ENCODE measurements at regions not wholly inside any gene's neighbourhood (a gene's known extent, or its start where the extent isn't known, plus 50 kb on each side); places are given as distances from the start of the nearest gene placed in this dataset.
"Not testable (repeated sequence)": the region's sequence is repeated elsewhere in the genome, so short reads cannot be mapped to it uniquely, and the experiment has no call there.

GRCh38 chr21:8194042-8194441, 2327.3 kb upstream of the TPTE start:
- not testable (repeated sequence) for H3K27ac ChIP-seq

GRCh38 chr21:8197377-8198027, 2323.9 kb upstream of the TPTE start:
- not testable (repeated sequence) for H3K27ac ChIP-seq

DNA sequence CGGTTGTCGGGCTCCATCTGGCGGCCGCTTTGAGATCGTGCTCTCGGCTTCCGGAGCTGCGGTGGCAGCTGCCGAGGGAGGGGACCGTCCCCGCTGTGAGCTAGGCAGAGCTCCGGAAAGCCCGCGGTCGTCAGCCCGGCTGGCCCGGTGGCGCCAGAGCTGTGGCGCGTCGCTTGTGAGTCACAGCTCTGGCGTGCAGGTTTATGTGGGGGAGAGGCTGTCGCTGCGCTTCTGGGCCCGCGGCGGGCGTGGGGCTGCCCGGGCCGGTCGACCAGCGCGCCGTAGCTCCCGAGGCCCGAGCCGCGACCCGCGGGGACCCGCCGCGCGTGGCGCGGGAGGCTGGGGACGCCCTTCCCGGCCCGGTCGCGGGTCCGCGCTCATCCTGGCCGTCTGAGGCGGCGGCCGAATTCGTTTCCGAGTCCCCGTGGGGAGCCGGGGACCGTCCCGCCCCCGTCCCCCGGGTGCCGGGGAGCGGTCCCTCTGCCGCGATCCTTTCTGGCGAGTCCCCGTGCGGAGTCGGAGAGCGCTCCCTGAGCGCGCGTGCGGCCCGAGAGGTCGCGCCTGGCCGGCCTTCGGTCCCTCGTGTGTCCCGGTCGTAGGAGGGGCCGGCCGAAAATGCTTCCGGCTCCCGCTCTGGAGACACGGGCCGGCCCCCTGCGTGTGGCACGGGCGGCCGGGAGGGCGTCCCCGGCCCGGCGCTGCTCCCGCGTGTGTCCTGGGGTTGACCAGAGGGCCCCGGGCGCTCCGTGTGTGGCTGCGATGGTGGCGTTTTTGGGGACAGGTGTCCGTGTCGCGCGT, 2316.1 kb upstream of the TPTE start:
- not testable (repeated sequence) for H3K27ac ChIP-seq

- H3K27ac ChIP-seq = not testable (repeated sequence)
These were observed 2315.5 kb upstream of the TPTE start for GRCh38 chr21:8205892-8206188.

DNA sequence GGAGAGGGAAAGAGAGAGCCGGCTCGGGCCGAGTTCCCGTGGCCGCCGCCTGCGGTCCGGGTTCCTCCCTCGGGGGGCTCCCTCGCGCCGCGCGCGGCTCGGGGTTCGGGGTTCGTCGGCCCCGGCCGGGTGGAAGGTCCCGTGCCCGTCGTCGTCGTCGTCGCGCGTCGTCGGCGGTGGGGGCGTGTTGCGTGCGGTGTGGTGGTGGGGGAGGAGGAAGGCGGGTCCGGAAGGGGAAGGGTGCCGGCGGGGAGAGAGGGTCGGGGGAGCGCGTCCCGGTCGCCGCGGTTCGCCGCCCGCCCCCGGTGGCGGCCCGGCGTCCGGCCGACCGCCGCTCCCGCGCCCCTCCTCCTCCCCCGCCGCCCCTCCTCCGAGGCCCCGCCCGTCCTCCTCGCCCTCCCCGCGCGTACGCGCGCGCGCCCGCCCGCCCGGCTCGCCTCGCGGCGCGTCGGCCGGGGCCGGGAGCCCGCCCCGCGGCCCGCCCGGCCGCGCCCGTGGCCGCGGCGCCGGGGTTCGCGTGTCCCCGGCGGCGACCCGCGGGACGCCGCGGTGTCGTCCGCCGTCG, 2308.3 kb upstream of the TPTE start:
- not testable (repeated sequence) for H3K27ac ChIP-seq

GRCh38 chr21:8214539-8214938, 2306.8 kb upstream of the TPTE start:
- not testable (repeated sequence) for H3K27ac ChIP-seq

- H3K27ac ChIP-seq = peak overlapping the region; percentile 12; the same call in 1 of the 2 replicates
These were observed 2291.8 kb upstream of the TPTE start for GRCh38 chr21:8229366-8230150.

GRCh38 chr21:8231252-8231651, 2290.1 kb upstream of the TPTE start:
- not testable (repeated sequence) for H3K27ac ChIP-seq

DNA sequence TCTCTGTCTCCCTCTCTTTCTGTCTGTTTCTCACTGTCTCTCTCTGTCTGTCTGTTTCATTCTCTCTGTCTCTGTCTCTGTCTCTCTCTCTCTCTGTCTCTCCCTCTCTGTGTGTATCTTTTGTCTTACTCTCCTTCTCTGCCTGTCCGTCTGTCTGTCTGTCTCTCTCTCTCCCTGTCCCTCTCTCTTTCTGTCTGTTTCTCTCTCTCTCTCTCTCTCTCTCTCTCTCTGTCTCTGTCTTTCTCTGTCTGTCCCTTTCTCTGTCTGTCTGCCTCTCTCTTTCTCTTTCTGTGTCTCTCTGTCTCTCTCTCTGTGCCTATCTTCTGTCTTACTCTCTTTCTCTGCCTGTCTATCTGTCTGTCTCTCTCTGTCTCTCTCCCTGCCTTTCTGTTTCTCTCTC, 2288.4 kb upstream of the TPTE start:
- H3K27ac ChIP-seq = not testable (repeated sequence)

DNA sequence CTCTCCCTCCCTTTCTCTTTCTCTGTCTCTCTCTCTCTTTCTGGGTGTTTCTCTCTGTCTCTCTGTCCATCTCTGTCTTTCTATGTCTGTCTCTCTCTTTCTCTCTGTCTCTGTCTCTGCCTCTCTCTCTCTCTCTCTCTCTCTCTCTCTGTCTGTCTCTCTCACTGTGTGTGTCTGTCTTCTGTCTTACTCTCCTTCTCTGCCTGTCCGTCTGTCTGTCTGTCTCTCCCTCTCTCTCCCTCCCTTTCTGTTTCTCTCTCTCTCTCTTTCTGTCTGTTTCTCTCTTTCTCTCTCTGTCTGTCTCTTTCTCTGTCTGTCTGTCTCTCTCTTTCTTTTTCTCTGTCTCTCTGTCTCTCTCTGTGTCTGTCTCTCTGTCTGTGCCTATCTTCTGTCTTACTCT, 2287.3 kb upstream of the TPTE start:
- not testable (repeated sequence) for H3K27ac ChIP-seq

GRCh38 chr21:8244723-8245641, 2276.4 kb upstream of the TPTE start:
- H3K27ac ChIP-seq = not testable (repeated sequence)

DNA sequence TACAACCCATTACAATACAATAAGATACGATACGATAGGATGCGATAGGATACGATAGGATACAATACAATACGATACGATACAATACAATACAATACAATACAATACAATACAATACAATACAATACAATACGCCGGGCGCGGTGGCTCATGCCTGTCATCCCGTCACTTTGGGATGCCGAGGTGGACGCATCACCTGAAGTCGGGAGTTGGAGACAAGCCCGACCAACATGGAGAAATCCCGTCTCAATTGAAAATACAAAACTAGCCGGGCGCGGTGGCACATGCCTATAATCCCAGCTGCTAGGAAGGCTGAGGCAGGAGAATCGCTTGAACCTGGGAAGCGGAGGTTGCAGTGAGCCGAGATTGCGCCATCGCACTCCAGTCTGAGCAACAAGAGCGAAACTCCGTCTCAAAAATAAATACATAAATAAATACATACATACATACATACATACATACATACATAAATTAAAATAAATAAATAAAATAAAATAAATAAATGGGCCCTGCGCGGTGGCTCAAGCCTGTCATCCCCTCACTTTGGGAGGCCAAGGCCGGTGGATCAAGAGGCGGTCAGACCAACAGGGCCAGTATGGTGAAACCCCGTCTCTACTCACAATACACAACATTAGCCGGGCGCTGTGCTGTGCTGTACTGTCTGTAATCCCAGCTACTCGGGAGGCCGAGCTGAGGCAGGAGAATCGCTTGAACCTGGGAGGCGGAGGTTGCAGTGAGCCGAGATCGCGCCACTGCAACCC, 2275.6 kb upstream of the TPTE start:
- H3K27ac ChIP-seq = not testable (repeated sequence)

- not testable (repeated sequence) for H3K27ac ChIP-seq
These were observed 2269.7 kb upstream of the TPTE start for GRCh38 chr21:8251701-8252100.

DNA sequence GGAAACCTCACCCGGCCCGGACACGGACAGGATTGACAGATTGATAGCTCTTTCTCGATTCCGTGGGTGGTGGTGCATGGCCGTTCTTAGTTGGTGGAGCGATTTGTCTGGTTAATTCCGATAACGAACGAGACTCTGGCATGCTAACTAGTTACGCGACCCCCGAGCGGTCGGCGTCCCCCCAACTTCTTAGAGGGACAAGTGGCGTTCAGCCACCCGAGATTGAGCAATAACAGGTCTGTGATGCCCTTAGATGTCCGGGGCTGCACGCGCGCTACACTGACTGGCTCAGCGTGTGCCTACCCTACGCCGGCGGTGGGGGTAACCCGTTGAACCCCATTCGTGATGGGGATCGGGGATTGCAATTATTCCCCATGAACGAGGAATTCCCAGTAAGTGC, 2266.3 kb upstream of the TPTE start:
- H3K27ac ChIP-seq = not testable (repeated sequence)

DNA sequence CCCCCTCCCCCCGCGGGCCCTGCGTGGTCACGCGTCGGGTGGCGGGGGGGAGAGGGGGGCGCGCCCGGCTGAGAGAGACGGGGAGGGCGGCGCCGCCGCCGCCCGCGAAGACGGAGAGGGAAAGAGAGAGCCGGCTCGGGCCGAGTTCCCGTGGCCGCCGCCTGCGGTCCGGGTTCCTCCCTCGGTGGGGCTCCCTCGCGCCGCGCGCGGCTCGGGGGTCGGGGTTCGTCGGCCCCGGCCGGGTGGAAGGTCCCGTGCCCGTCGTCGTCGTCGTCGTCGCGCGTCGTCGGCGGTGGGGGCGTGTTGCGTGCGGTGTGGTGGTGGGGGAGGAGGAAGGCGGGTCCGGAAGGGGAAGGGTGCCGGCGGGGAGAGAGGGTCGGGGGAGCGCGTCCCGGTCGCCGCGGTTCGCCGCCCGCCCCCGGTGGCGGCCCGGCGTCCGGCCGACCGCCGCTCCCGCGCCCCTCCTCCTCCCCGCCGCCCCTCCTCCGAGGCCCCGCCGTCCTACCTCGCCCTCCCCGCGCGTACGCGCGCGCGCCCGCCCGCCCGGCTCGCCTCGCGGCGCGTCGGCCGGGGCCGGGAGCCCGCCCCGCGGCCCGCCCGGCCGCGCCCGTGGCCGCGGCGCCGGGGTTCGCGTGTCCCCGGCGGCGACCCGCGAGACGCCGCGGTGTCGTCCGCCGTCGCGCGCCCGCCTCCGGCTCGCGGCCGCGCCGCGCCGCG, 2264.1 kb upstream of the TPTE start:
- not testable (repeated sequence) for H3K27ac ChIP-seq

DNA sequence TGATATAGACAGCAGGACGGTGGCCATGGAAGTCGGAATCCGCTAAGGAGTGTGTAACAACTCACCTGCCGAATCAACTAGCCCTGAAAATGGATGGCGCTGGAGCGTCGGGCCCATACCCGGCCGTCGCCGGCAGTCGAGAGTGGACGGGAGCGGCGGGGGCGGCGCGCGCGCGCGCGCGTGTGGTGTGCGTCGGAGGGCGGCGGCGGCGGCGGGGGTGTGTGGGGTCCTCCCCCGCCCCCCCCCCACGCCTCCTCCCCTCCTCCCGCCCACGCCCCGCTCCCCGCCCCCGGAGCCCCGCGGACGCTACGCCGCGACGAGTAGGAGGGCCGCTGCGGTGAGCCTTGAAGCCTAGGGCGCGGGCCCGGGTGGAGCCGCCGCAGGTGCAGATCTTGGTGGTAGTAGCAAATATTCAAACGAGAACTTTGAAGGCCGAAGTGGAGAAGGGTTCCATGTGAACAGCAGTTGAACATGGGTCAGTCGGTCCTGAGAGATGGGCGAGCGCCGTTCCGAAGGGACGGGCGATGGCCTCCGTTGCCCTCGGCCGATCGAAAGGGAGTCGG, 2261.2 kb upstream of the TPTE start:
- not testable (repeated sequence) for H3K27ac ChIP-seq

All from C4-2B (cell line).